ENCODE measurements at regions not wholly inside any gene's neighbourhood (a gene's known extent, or its start where the extent isn't known, plus 50 kb on each side); places are given as distances from the start of the nearest gene placed in this dataset.

DNA sequence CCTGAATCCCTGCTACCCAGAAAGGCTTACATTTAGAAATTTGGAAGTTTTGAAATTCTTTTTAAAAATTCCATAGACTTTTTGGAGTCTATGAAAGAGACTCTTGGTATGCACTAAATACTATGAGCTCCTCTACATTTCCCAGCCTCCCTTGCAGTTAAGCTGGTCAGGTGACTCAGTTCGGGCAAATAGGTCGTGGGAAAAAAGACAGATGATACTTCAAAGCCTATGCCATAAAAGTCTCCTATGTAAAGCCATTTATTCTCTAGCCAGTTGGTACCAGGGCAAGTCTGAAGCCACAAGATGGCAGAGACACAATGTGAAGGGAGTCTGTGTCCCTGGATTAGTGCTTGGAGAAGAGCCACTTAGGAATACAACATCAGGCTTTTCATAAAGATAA, 101.8 kb downstream of the BOD1 start:
- DNase-seq (ENCODE audit: low read depth in 6 of 9, low spot score in 9 of 9), result no peak
- Histone ChIP-seq H3K4me1 (ENCODE audit: control insufficient read depth in 2 of 2, insufficient read depth in 2 of 2, low read length in 2 of 2) (no peaks in the 10 kb centered on the region), H3K36me3 (ENCODE audit: control insufficient read depth in 2 of 2, insufficient read depth in 2 of 2, low read length in 1 of 2) (no peaks in the 10 kb centered on the region), H3K27me3 (ENCODE audit: control insufficient read depth in 2 of 2, insufficient read depth in 1 of 2, low read length in 1 of 2) (no peaks in the 10 kb centered on the region), H3K27ac (ENCODE audit: low read depth in 1 of 2, low read length in 1 of 2) (no peak overlapping the region), H3K9me3 (ENCODE audit: control insufficient read depth in 2 of 2, insufficient read depth in 1 of 2, low read length in 1 of 2) (no peaks in the 10 kb centered on the region), H3K4me3 (ENCODE audit: low read length in 2 of 2) (no peak overlapping the region)
- 95% methylated on average over 2 of the region's 2 CpGs for WGBS

DNA sequence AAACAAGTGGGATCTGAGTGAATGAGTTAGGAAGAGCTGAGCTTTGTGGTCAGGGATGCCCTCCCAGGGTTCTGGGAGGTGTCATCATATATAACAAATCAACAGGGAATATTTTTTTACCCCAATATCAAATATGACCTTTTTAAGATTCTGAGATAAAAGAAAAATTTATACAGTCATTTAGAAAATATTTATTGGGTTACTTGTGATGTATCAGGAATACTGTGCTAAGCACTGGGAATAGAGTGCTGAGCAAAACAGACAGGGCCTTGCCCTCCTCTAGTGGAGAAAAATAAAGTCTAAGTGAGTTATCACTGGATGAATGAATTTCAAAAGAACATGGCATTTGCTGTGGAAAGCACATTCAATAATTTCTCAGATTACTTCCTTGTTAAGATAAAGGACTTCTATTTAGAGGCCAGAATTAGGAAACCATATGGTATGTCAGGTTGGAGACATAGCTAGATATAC, 102.9 kb downstream of the BOD1 start:
- Histone ChIP-seq H3K4me3 (ENCODE audit: low read length in 2 of 2) (no peak overlapping the region), H3K36me3 (ENCODE audit: control insufficient read depth in 2 of 2, insufficient read depth in 2 of 2, low read length in 1 of 2) (no peaks in the 10 kb centered on the region), H3K4me1 (ENCODE audit: control insufficient read depth in 2 of 2, insufficient read depth in 2 of 2, low read length in 2 of 2) (no peaks in the 10 kb centered on the region), H3K27ac (ENCODE audit: low read depth in 1 of 2, low read length in 1 of 2) (no peak overlapping the region), H3K9me3 (ENCODE audit: control insufficient read depth in 2 of 2, insufficient read depth in 1 of 2, low read length in 1 of 2) (no peaks in the 10 kb centered on the region), H3K27me3 (ENCODE audit: control insufficient read depth in 2 of 2, insufficient read depth in 1 of 2, low read length in 1 of 2) (no peaks in the 10 kb centered on the region)
- no peak for DNase-seq (ENCODE audit: low read depth in 6 of 9, low spot score in 9 of 9)

DNA sequence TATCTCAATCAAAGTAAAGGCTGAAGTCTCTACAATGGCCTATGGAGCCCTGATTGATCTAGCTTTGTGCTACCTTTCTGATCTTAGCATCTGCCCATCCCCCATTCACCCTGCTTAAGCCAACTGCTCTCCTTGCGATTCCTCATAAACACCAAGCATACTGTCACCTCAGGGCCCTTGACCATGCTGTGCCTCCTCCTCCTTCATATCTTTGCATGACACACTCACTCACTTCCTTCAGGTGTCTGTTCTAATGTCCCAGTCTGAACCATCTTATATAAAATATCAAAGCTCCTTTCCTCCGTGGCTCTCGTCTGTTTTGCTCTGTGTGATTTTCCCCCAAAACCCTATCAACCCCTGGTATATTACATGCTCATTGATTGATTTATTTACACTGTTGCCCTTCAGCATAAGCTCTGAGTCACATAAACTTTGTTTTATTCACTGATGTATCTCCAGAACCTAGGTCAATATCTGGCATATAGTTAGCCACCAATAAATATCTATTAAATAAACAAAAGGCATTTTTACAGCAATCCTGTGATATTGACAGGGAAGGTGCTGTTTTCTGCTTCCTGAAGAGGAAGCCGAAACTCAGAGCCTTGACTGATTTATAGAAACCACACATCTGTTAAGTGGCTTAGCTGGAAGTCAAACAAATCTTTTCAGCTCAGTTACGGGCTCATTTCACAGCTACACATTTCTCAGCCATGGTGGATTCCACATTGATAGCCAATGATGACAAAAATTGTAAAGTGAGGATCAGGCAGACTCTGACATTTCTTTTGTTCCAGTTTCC, 103.6 kb downstream of the BOD1 start:
- H3K36me3 ChIP-seq (ENCODE audit: control insufficient read depth in 2 of 2, insufficient read depth in 2 of 2, low read length in 1 of 2), result no peaks in the 10 kb centered on the region
- no peaks in the 10 kb centered on the region for H3K9me3 ChIP-seq (ENCODE audit: control insufficient read depth in 2 of 2, insufficient read depth in 1 of 2, low read length in 1 of 2)
- H3K4me1 ChIP-seq (ENCODE audit: control insufficient read depth in 2 of 2, insufficient read depth in 2 of 2, low read length in 2 of 2), result no peaks in the 10 kb centered on the region
- DNase-seq (ENCODE audit: low read depth in 6 of 9, low spot score in 9 of 9), result no peak
- WGBS, result 28% methylated on average over 5 of the region's 5 CpGs
- H3K4me3 ChIP-seq (ENCODE audit: low read length in 2 of 2), result no peak overlapping the region
- no peaks in the 10 kb centered on the region for H3K27me3 ChIP-seq (ENCODE audit: control insufficient read depth in 2 of 2, insufficient read depth in 1 of 2, low read length in 1 of 2)
- no peak overlapping the region for H3K27ac ChIP-seq (ENCODE audit: low read depth in 1 of 2, low read length in 1 of 2)

DNA sequence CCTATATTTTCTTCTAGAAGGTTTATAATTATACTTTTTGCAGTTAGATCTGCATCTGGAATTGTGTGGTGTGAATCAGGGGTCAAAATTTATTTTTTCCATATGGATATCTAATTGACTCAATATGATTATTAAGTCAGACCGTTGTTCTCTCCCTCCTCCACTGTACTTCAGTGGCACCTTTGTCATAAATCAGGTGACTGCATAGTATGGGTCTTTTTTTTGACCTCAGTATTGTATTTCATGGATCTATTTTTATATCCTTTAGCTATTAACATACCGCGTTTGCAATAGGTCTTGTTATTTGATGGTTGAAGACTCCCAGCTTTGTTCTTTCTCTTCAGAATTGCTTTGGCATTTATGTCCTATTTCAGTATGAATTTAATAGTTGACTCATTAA, 107.4 kb downstream of the BOD1 start:
- no peak overlapping the region for H3K27ac ChIP-seq (ENCODE audit: low read depth in 1 of 2, low read length in 1 of 2)
- no peaks in the 10 kb centered on the region for H3K27me3 ChIP-seq (ENCODE audit: control insufficient read depth in 2 of 2, insufficient read depth in 1 of 2, low read length in 1 of 2)
- H3K36me3 ChIP-seq (ENCODE audit: control insufficient read depth in 2 of 2, insufficient read depth in 2 of 2, low read length in 1 of 2), result no peaks in the 10 kb centered on the region
- H3K4me1 ChIP-seq (ENCODE audit: control insufficient read depth in 2 of 2, insufficient read depth in 2 of 2, low read length in 2 of 2), result no peaks in the 10 kb centered on the region
- no peaks in the 10 kb centered on the region for H3K9me3 ChIP-seq (ENCODE audit: control insufficient read depth in 2 of 2, insufficient read depth in 1 of 2, low read length in 1 of 2)
- no peak for DNase-seq (ENCODE audit: low read depth in 6 of 9, low spot score in 9 of 9)
- whole genome bisulfite sequencing, result 85% methylated on average over 3 of the region's 3 CpGs
- H3K4me3 ChIP-seq (ENCODE audit: low read length in 2 of 2), result no peak overlapping the region

DNA sequence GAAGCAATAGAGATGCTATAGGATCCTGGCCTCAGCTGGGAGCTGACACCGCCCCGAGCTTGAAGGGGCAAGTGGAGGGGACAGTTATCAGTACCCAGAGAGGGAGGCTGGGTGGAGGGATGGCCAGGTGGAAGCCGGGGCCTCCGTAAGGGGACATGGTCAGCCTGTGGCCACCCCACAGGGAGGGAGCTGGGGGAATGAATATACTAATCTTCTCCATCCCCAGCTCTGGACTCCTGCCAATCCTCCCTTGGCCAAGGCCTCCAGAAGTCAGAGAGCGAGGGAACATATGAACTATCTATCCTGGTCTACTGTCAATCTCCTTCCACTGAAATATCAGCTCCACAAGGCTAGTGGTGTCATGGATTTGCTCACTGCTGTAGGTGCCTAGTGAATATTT, 109.3 kb downstream of the BOD1 start:
- no peaks in the 10 kb centered on the region for H3K27me3 ChIP-seq (ENCODE audit: control insufficient read depth in 2 of 2, insufficient read depth in 1 of 2, low read length in 1 of 2)
- no peaks in the 10 kb centered on the region for H3K9me3 ChIP-seq (ENCODE audit: control insufficient read depth in 2 of 2, insufficient read depth in 1 of 2, low read length in 1 of 2)
- H3K36me3 ChIP-seq (ENCODE audit: control insufficient read depth in 2 of 2, insufficient read depth in 2 of 2, low read length in 1 of 2), result no peaks in the 10 kb centered on the region
- no peak overlapping the region for H3K4me3 ChIP-seq (ENCODE audit: low read length in 2 of 2)
- 90% methylated on average over 5 of the region's 5 CpGs for WGBS
- H3K4me1 ChIP-seq (ENCODE audit: control insufficient read depth in 2 of 2, insufficient read depth in 2 of 2, low read length in 2 of 2), result no peaks in the 10 kb centered on the region
- no peak for DNase-seq (ENCODE audit: low read depth in 6 of 9, low spot score in 9 of 9)
- no peak overlapping the region for H3K27ac ChIP-seq (ENCODE audit: low read depth in 1 of 2, low read length in 1 of 2)

DNA sequence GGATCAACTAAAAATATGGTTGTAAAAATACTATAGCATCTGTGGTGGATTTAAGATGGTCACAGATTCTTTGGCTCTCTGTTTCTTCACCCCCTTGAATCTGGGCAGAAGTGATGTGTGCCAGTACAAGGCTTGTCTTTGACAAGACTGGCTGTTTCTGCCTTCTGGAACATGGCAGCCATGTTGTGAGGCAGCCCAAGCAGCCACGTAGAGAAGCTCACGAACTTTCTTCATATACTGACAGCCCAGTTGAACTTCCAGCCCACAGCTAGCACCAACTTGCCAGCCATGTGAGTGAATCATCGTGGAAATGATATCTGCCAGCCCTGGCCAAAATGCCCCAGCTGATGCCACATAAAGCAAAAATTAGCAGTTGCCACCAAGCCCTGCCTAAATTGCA, 110.8 kb downstream of the BOD1 start:
- Histone ChIP-seq H3K4me3 (ENCODE audit: low read length in 2 of 2) (no peak overlapping the region), H3K27ac (ENCODE audit: low read depth in 1 of 2, low read length in 1 of 2) (no peak overlapping the region), H3K4me1 (ENCODE audit: control insufficient read depth in 2 of 2, insufficient read depth in 2 of 2, low read length in 2 of 2) (no peaks in the 10 kb centered on the region), H3K36me3 (ENCODE audit: control insufficient read depth in 2 of 2, insufficient read depth in 2 of 2, low read length in 1 of 2) (no peaks in the 10 kb centered on the region), H3K27me3 (ENCODE audit: control insufficient read depth in 2 of 2, insufficient read depth in 1 of 2, low read length in 1 of 2) (no peaks in the 10 kb centered on the region), H3K9me3 (ENCODE audit: control insufficient read depth in 2 of 2, insufficient read depth in 1 of 2, low read length in 1 of 2) (no peaks in the 10 kb centered on the region)
- 84% methylated on average over 3 of the region's 3 CpGs for WGBS
- DNase-seq (ENCODE audit: low read depth in 6 of 9, low spot score in 9 of 9), result no peak

DNA sequence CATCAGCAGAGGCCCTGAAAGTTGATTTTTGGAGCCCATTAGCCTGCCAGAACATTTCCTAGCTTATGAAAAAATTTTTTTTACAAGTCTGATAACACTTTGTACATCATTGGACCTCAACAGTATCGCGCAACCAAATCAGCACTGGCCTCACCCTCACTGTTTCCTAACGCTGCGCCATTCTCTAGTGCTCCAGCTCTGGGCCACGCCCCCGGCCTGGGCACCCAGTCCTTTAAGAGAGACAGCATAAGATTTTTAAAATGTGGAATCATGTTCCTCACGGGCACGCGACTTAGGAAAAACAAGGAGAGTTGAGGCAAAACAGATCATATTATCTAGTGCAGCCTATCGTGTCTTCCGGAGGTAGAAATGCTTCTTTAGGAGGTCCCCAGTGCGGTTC, 114.5 kb downstream of the BOD1 start:
- Histone ChIP-seq H3K9me3 (ENCODE audit: control insufficient read depth in 2 of 2, insufficient read depth in 1 of 2, low read length in 1 of 2) (no peaks in the 10 kb centered on the region), H3K27me3 (ENCODE audit: control insufficient read depth in 2 of 2, insufficient read depth in 1 of 2, low read length in 1 of 2) (no peaks in the 10 kb centered on the region), H3K4me3 (ENCODE audit: low read length in 2 of 2) (no peak overlapping the region), H3K36me3 (ENCODE audit: control insufficient read depth in 2 of 2, insufficient read depth in 2 of 2, low read length in 1 of 2) (no peaks in the 10 kb centered on the region), H3K4me1 (ENCODE audit: control insufficient read depth in 2 of 2, insufficient read depth in 2 of 2, low read length in 2 of 2) (no peaks in the 10 kb centered on the region), H3K27ac (ENCODE audit: low read depth in 1 of 2, low read length in 1 of 2) (no peak overlapping the region)
- no peak for DNase-seq (ENCODE audit: low read depth in 6 of 9, low spot score in 9 of 9)
- 96% methylated on average over 12 of the region's 12 CpGs for WGBS

DNA sequence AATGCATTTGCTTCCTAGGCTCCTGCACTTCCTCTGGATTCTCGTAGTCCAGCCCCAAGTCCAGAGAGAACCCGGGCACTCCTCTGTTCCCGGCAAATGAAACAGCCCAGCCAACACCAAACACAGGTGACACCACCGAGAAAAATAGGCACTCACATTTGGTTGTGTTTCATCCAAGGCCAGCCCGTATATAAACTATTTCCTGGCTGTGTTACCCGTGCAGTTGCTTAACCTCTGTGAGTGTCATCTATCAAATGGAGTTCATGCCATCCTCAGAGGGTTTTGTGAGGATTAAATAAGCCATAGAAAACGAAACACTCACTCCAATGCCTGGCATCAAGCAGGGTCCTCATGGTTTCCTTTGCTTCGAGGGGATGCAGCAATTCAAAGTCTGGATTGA, 115.2 kb downstream of the BOD1 start:
- Histone ChIP-seq H3K27ac (ENCODE audit: low read depth in 1 of 2, low read length in 1 of 2) (no peak overlapping the region), H3K4me3 (ENCODE audit: low read length in 2 of 2) (no peak overlapping the region), H3K9me3 (ENCODE audit: control insufficient read depth in 2 of 2, insufficient read depth in 1 of 2, low read length in 1 of 2) (no peaks in the 10 kb centered on the region), H3K4me1 (ENCODE audit: control insufficient read depth in 2 of 2, insufficient read depth in 2 of 2, low read length in 2 of 2) (no peaks in the 10 kb centered on the region), H3K27me3 (ENCODE audit: control insufficient read depth in 2 of 2, insufficient read depth in 1 of 2, low read length in 1 of 2) (no peaks in the 10 kb centered on the region), H3K36me3 (ENCODE audit: control insufficient read depth in 2 of 2, insufficient read depth in 2 of 2, low read length in 1 of 2) (no peaks in the 10 kb centered on the region)
- WGBS, result 78% methylated on average over 8 of the region's 8 CpGs
- no peak for DNase-seq (ENCODE audit: low read depth in 6 of 9, low spot score in 9 of 9)

DNA sequence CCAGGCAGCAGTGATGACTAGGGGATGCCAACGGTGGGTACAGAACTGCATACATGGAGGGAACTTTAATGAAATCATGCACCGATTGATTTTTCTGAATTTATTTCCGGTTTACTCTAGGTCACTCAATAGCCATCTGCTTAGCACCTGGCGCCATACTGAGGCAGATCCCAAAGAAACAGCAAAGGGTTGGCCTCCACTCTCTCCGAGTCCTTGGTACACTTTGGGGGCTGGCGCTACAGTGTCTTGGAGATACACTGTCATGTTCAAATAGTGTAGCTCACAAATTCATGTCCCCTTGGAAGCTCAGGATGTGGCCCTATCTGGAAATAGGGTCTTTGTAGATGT, 116.3 kb downstream of the BOD1 start:
- H3K27ac ChIP-seq (ENCODE audit: low read depth in 1 of 2, low read length in 1 of 2), result no peak overlapping the region
- WGBS, result 98% methylated on average over 6 of the region's 6 CpGs
- H3K4me3 ChIP-seq (ENCODE audit: low read length in 2 of 2), result no peak overlapping the region
- H3K27me3 ChIP-seq (ENCODE audit: control insufficient read depth in 2 of 2, insufficient read depth in 1 of 2, low read length in 1 of 2), result no peaks in the 10 kb centered on the region
- no peaks in the 10 kb centered on the region for H3K9me3 ChIP-seq (ENCODE audit: control insufficient read depth in 2 of 2, insufficient read depth in 1 of 2, low read length in 1 of 2)
- no peaks in the 10 kb centered on the region for H3K4me1 ChIP-seq (ENCODE audit: control insufficient read depth in 2 of 2, insufficient read depth in 2 of 2, low read length in 2 of 2)
- no peaks in the 10 kb centered on the region for H3K36me3 ChIP-seq (ENCODE audit: control insufficient read depth in 2 of 2, insufficient read depth in 2 of 2, low read length in 1 of 2)
- no peak for DNase-seq (ENCODE audit: low read depth in 6 of 9, low spot score in 9 of 9)

Measured in thymus (tissue), 11 donors.